HTR-8/SVneo (cell line): ENCODE measurements at regions not wholly inside any gene's neighbourhood (a gene's known extent, or its start where the extent isn't known, plus 50 kb on each side); places are given as distances from the start of the nearest gene placed in this dataset.
"Not testable (repeated sequence)": the region's sequence is repeated elsewhere in the genome, so short reads cannot be mapped to it uniquely, and the experiment has no call there.

ENCODE experiments used
- DNase-seq: peaks from one replicate; pipeline ENCODE4 v3.0.0; 2011; ENCODE audit warnings: low spot score, mixed read lengths; ENCODE audit not compliant: insufficient read length
- FAIRE-seq: peaks from 2 replicates; lab custom pipeline; 2011; peaks lifted over from hg19 to GRCh38; lab: Jason Lieb, UNC

GRCh38 chr17:14532242-14532641 is 231.4 kb downstream of the HS3ST3B1 start:
- not testable (repeated sequence) for DNase-seq, FAIRE-seq

GRCh38 chr17:14525551-14526455 is 224.9 kb downstream of the HS3ST3B1 start:
- FAIRE-seq (no peak), DNase-seq (no peak)

GRCh38 chr17:14522795-14523387 is 222.0 kb downstream of the HS3ST3B1 start:
- FAIRE-seq (no peak), DNase-seq (no peak)

DNA sequence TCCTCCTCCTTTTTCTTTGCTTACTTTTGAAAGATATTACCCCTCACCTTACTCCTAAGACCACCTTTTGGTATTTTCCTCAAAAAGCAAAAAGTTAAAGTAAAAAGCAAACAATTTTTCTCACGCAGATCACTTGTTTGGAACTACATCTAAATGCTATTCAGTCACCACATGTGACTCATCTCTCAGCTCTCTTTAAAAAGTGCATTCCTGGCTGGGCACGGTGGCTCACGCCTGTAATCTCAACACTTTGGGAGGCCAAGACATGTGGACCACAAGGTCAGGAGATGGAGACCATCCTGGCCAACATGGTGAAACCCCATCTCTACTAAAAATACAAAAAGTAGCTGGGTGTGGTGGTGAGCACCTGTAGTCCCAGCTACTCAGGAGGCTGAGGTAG is 218.0 kb downstream of the HS3ST3B1 start:
- not testable (repeated sequence) for FAIRE-seq, DNase-seq

DNA sequence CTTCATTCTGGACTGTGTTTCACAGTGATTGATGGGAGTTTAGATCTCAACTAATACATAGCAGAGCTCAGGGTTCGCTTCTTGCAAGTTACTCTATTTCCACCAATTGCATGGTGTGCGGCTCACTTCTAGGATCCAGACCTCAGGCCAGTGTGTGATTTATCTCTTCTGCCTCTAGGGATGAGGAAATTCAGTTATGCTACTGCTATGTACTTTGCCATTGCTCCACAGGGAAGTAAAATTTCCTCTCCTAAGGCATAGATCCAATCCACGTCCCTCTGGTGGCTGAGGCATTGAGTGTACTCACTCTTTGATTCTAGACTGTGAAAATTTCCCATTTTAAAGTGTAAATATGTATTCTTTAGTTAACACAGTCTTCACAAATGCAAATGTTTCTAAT is 214.1 kb downstream of the HS3ST3B1 start:
- DNase-seq (no peak), FAIRE-seq (no peak)

GRCh38 chr17:14513835-14514234 is 213.0 kb downstream of the HS3ST3B1 start:
- DNase-seq, result no peak
- no peak for FAIRE-seq

GRCh38 chr17:14510136-14510535 is 209.3 kb downstream of the HS3ST3B1 start:
- FAIRE-seq (no peak), DNase-seq (no peak)

DNA sequence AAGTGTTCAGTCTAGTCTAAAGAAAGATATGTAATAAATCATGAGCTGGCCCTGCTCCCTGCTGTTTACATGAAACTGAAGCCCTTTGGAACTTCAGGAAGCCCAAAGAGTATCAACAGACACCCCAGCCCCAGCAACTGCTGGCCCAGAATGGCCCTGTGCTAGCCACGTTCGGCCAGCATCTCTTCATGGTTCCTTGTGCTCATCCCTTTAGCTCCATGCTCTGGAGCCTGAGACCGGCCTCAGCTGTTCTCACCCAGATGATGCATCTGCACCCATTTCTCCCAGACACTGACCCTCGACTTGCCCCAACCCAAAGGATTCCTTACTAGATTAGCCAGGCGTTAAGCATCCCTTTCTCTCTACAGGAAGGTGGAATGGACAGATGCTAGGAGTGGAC is 207.3 kb downstream of the HS3ST3B1 start:
- no peak for DNase-seq
- FAIRE-seq, result no peak

GRCh38 chr17:14506364-14506763 is 205.5 kb downstream of the HS3ST3B1 start:
- no peak for DNase-seq
- no peak for FAIRE-seq

DNA sequence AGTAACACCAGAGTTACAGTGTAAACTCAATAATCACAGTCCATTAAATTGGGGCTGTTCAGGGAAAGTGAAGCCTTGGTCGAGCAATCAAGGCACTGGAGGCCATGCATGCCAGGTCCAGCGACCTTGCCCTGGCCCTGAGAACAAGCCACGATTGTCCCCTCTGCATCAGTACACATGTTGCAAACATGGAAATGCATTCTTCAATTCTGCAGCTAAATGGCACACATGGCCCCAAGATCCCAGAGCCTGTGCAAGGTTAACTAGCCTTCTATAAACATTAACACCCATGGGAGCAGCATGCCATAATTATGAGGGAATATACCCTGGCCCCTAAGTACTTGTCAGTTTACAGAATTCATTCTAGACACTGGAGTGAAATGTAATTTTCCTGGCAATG is 204.7 kb downstream of the HS3ST3B1 start:
- no peak for DNase-seq
- no peak for FAIRE-seq

DNA sequence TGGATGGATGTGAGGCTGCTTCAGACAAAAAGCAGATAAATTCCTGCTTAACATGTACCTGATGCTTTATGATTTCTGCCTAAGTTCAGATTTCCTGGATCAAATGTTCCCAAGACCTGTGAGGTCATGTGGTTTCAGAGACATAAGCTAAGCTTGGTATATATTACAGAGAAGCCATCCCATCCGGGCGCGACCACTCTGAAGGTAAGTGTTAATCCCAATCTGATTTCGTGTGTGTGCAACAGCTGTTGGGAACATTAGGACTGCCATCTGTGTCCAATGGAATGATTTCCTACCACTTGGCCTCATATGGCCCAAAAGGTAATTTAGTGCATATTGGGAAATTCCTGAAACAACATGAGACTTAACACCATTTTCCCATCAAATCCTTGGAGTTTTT is 199.1 kb downstream of the HS3ST3B1 start:
- DNase-seq, result no peak
- FAIRE-seq, result no peak

GRCh38 chr17:14498812-14499211 is 197.9 kb downstream of the HS3ST3B1 start:
- DNase-seq, result no peak
- FAIRE-seq, result no peak

GRCh38 chr17:14494161-14494560 is 193.3 kb downstream of the HS3ST3B1 start:
- DNase-seq, result no peak
- FAIRE-seq, result no peak

- FAIRE-seq, result no peak
Measured at GRCh38 chr17:14489986-14490385, 189.1 kb downstream of the HS3ST3B1 start.

DNA sequence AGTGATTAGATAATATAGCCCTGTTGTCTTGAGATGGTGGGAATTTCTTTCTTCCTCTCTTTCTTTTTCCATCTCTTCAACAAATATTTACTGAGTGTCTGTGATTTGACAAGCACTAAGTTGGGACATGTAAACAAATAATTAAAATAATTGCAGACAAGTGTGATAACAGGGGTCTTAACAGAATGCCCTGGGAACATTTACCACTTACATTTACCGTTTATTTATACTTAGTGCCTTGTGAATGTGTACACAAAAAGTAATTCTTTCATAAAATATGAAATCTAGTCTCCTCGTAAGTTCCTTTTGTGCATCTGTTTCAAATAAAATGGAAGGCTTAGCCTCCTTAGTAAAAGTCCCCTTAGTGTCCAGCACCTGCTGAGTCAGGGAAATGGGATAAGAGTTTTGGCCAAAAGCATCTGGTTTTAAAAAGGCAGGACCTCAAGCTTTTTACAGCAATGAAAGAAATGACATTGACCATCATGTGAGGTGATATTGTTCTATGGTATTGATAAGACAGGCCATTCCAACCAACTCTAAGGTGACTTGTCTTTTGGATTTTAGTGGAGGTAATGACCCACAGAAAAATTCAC is 188.2 kb downstream of the HS3ST3B1 start:
- no peak for FAIRE-seq
- no peak for DNase-seq

More at GRCh38 chr17:14489986-14490385, 189.1 kb downstream of the HS3ST3B1 start:
- DNase-seq, result no peak

DNA sequence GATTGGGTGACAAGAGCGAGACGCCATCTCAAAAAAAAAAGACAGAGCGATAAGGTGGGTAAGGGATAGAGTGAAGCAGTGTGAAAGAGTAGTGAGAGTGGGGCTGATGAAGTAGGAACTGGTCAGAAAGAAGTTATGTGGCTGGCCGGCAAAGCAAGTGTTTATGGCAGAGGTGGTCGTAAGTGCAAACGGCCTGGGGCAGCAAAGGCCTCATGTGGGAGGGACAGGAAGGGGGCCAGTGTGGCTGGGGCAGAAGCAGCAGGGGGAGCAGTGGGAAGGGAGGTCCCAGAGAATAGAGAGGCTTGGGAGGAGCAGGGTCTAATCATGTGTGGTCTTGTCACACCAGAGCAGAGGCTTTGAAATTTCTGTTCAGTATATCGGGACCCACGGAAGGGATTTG is 186.2 kb downstream of the HS3ST3B1 start:
- FAIRE-seq (no peak), DNase-seq (no peak)

- no peak for FAIRE-seq
- DNase-seq, result no peak
Measured at GRCh38 chr17:14482715-14483114, 181.8 kb downstream of the HS3ST3B1 start.

- FAIRE-seq, result no peak
- no peak for DNase-seq
Measured at GRCh38 chr17:14481664-14482063, 180.8 kb downstream of the HS3ST3B1 start.

- DNase-seq (no peak), FAIRE-seq (no peak)
Measured at GRCh38 chr17:14474591-14474990, 173.7 kb downstream of the HS3ST3B1 start.

GRCh38 chr17:14471052-14471451 is 170.2 kb downstream of the HS3ST3B1 start:
- FAIRE-seq (no peak), DNase-seq (no peak)

GRCh38 chr17:14470417-14470816 is 169.5 kb downstream of the HS3ST3B1 start:
- FAIRE-seq (no peak), DNase-seq (no peak)
